ENCODE measurements at regions not wholly inside any gene's neighbourhood (a gene's known extent, or its start where the extent isn't known, plus 50 kb on each side); places are given as distances from the start of the nearest gene placed in this dataset.

DNA sequence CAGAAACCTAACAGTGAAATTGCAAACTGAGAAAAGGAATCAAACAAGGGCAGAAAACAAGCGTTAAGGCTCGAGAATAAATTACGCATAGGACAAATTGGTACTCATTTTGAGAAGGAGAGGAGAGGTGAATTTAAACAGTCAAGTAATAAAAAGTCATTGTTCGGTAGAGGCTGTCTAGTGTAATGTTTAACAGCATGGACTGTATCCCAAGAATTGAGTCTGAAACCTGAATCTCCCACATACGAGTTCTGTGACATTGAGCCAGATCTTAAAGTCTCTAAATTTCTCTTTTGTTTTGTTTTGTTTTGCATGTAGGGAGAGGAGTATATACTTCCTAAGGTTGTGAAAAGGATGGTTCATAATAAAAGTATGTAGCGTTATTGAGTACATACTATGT, 216.5 kb upstream of the BTG1 start:
- Histone ChIP-seq H3K9me3 (no peaks in the 10 kb centered on the region), H3K27ac (replicated peaks in 1 of 4) (no peak overlapping the region), H3K4me1 (peaks cover 0 to 6% (median 0%) of the 10 kb centered on the region in 4 donors), H3K27me3 (no peaks in the 10 kb centered on the region), H3K4me3 (no peak overlapping the region), H3K36me3 (no peaks in the 10 kb centered on the region)
- intact Hi-C loops (cut with DNase I): no loop called here
- WGBS: 72% methylated on average over 6 of the region's 6 CpGs
- TF ChIP-seq EP300 (IDR thresholded peaks at IDR 0.05): no peak
- TF ChIP-seq POLR2A (IDR thresholded peaks at IDR 0.05; ENCODE audit: low read depth): no peak
- no peak for TF ChIP-seq CTCF (IDR thresholded peaks at IDR 0.05)
- no peak for TF ChIP-seq POLR2AphosphoS5 (IDR thresholded peaks at IDR 0.05)
- no peak for DNase-seq (ENCODE audit: extremely low spot score)

GRCh38 chr12:92360543-92360942, 214.9 kb upstream of the BTG1 start:
- H3K4me3 ChIP-seq: no peak overlapping the region
- no peaks in the 10 kb centered on the region for H3K9me3 ChIP-seq
- TF ChIP-seq CTCF (IDR thresholded peaks at IDR 0.05) (no peak), EP300 (IDR thresholded peaks at IDR 0.05) (no peak), POLR2AphosphoS5 (IDR thresholded peaks at IDR 0.05) (no peak), POLR2A (IDR thresholded peaks at IDR 0.05; ENCODE audit: low read depth) (no peak)
- H3K4me1 ChIP-seq: peaks cover 0 to 6% (median 0%) of the 10 kb centered on the region in 4 donors
- no peak overlapping the region for H3K27ac ChIP-seq (replicated peaks in 1 of 4)
- no peaks in the 10 kb centered on the region for H3K36me3 ChIP-seq
- no peak for DNase-seq (ENCODE audit: extremely low spot score)
- intact Hi-C loops (cut with DNase I): no loop called here
- H3K27me3 ChIP-seq: no peaks in the 10 kb centered on the region
- WGBS: 84% methylated on average over 2 of the region's 2 CpGs

DNA sequence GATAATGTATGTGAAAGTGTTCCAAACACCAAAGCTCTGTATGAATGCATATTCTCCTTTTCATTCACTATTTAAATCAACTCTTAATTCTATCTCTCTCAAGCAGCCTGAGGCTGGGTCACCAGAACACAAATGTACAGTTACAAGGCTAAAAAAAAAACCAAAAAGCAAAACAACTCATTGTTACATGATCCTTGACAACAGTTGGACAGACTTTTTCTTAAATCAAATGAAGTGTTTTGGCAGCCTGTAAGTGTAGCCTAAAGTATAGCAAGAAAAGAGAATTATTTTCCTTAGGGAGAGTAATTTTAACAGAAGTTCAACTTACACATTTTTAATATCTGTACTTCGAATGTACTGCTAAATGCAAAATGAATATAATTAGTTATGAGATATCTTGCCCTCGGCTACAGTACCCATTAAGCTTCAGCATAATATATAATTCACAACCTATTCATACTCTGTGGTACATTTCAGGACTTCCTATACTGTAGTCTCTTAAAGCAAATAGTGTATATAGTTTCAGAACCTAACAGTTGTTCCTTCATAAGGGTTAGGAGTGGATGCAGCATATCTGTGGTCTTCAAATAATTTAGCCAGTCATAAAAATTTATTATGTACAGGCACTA, 214.0 kb upstream of the BTG1 start:
- intact Hi-C loops (cut with DNase I): no loop called here
- WGBS: 88% methylated on average over 2 of the region's 2 CpGs
- DNase-seq (ENCODE audit: extremely low spot score): no peak
- Histone ChIP-seq H3K9me3 (no peaks in the 10 kb centered on the region), H3K27ac (replicated peaks in 1 of 4) (no peak overlapping the region), H3K4me3 (no peak overlapping the region), H3K4me1 (peaks cover 0 to 6% (median 0%) of the 10 kb centered on the region in 4 donors), H3K36me3 (no peaks in the 10 kb centered on the region), H3K27me3 (no peaks in the 10 kb centered on the region)
- TF ChIP-seq EP300 (IDR thresholded peaks at IDR 0.05) (no peak), CTCF (IDR thresholded peaks at IDR 0.05) (no peak), POLR2A (IDR thresholded peaks at IDR 0.05; ENCODE audit: low read depth) (no peak), POLR2AphosphoS5 (IDR thresholded peaks at IDR 0.05) (no peak)

DNA sequence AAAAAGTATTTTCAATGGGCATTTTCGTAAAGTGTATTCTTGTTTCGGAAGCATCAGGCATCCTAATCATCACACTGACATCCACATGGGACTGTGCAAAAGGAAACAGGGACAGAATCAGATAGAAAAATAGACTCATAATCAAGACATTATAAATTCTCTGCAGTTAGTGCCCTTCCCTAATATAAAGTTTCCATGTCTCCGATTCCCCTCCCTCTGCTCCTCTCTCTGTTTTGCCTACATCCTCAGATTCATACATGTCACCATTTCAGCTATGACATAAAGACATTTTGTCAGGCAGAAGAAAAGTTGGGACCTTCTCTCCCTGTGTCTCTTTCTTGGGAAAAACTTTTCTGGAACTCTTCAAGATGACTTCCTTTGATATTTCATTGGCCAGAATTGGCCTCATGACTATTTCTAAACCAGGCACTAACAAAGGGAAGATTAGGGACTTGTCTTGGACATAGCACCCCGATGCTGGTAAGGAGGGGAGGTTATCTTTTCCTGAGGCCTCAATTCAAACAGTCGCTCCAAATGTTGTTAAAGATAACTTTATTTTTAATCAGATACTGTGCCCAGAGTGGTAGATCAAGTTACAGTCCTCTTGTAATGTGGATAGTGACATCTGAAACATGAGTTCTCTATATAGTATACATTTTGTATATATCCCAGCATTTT, 212.1 kb upstream of the BTG1 start:
- Histone ChIP-seq H3K27me3 (no peaks in the 10 kb centered on the region), H3K4me1 (no peaks in the 10 kb centered on the region), H3K27ac (replicated peaks in 1 of 4) (no peak overlapping the region), H3K36me3 (no peaks in the 10 kb centered on the region), H3K4me3 (no peak overlapping the region), H3K9me3 (no peaks in the 10 kb centered on the region)
- no peak for DNase-seq (ENCODE audit: extremely low spot score)
- TF ChIP-seq EP300 (IDR thresholded peaks at IDR 0.05) (no peak), CTCF (IDR thresholded peaks at IDR 0.05) (no peak), POLR2A (IDR thresholded peaks at IDR 0.05; ENCODE audit: low read depth) (no peak), POLR2AphosphoS5 (IDR thresholded peaks at IDR 0.05) (no peak)
- 94% methylated on average over 5 of the region's 5 CpGs for WGBS
- intact Hi-C loops (cut with DNase I): no loop called here
